HG02759 (cell line): ENCODE measurements at regions not wholly inside any gene's neighbourhood (a gene's known extent, or its start where the extent isn't known, plus 50 kb on each side); places are given as distances from the start of the nearest gene placed in this dataset.

Source experiments
- ATAC-seq: cut with Tn5 transposase; IDR thresholded peaks from one replicate; pipeline ENCODE4 v1.9.1; 2021; ENCODE audit warnings: mild to moderate bottlenecking, moderate library complexity; ENCODE audit not compliant: unreplicated experiment

DNA sequence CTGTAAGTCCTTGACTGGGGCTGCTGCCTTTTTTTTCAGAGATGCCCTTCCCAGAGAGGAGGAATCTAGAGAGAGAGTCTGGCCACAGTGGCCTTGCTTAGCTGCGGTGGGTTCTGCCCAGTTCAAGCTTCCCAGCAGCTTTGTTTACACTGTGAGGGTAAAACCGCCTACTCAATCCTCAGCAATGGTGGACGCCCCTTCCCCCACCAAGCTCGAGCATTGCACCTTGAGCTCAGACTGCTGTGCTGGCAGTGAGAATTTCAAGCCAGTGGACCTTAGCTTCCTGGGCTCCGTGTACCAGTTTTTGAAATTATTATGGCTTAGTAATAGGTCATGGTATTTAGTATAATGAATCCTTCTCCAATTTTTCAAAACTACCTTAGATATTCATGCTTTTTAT, 395.4 kb downstream of the NPIPA7 start:
- no peak for ATAC-seq

DNA sequence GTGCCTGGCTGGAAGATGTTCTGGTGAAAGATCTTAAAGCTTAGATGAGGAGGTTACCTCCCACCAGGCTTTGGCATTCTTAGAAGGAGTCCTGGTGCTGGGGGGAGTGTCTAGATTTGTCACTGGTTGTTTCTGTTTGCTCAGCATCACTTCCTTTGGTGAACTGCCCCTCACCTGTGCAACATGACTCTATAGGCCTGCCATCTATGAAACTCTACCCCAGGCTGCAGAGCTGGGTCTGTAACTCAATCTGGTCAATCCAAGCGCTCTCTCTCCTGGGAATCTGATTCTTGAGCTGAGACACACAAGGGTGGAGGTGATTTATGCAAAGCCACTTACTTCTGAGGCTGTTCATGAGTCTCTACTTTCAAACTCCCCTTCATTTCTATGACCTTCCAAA, 399.4 kb downstream of the NPIPA7 start:
- no peak for ATAC-seq

DNA sequence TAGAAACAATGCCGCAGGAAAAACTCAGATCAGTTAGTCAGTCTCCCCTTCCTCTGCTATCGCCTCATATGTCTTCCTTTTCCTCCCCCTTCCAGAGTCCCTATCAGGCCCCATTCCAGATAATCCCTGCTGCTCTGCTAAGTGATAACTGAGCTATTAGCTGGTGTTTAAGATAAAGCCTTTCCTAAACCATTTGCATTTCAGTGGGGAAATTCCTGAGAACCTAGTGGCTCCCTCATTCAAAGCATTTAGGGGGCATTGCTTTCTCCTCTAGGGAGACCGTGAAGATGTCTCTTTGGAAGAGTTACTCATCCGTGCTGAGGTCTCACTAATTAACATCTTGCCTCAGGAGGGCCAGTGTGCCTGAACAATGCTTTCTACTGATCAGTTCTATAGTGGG, 401.6 kb downstream of the NPIPA7 start:
- ATAC-seq: no peak

DNA sequence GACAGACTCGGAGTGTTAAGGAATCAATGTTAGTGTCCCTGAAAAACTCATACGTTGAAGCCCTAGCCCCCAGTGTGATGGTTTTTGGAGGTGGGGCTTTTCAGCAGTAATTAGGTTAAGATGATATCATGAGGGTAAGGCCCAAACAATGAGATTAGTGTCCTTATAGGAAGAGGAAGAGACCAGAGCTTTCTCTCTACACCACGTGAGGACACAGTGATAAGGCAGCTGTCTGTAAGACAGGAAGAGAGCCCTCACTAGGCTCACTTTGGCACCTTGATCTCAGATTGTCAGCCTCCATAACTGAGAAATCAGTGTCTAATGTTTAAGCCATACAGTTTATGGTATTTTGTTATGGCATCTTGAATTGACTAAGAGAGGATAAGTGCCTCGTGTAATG, 403.2 kb downstream of the NPIPA7 start:
- no peak for ATAC-seq

DNA sequence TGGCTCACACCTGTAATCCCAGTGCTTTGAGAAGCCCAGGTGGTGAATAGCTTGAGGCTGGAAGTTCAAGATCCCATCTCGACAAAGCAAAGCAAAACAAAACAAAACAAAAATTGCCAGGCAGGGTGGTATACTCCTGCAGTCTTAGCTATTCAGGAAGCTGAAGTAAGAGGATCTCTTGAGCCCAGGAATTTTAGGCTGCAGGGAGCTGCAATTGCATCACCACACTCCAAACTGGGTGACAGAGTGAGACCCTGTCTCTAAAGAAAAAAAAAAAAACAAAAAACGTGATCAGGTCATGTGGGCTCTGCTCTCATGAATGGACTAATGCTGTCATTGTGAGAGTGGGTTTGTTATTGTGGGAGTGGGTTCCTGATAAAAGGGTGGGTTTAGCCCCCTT, 409.1 kb downstream of the NPIPA7 start:
- no peak for ATAC-seq

DNA sequence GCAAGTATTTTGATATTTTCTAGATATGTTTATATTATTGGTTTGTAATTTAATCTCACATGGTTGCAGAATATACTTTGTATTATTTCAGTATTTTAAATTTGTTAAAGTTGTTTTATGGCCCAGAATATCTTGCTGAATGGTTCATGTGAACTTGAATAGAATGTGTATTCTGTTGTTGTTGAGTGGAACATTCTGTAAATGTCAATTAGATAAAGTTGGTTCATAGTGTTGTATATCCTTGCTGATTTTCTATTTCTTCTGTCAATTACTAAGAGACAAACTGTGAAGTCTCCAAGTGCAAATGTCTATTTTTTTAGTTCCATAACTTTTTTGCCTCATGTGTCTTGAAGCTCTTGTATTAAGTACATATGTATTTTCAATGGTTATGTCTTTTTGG, 411.7 kb downstream of the NPIPA7 start:
- no peak for ATAC-seq

DNA sequence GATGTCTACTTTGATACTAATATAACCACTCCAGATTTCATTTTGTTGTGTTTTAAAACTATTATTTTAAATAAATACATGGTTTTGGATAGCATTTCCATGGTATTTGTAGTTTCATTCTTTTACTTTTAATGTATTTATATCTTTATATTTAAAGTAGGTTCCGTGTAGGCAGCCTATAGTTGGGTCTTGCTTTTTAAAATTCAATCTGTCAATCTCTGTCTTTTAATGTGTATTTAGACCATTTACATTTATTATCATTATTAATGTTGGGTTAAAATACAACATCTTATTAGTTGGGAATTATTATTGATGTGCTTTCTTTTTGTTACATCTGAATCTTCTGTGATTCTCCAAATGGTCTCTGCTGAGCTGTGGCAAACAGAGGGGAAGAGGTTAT, 412.1 kb downstream of the NPIPA7 start:
- no peak for ATAC-seq

DNA sequence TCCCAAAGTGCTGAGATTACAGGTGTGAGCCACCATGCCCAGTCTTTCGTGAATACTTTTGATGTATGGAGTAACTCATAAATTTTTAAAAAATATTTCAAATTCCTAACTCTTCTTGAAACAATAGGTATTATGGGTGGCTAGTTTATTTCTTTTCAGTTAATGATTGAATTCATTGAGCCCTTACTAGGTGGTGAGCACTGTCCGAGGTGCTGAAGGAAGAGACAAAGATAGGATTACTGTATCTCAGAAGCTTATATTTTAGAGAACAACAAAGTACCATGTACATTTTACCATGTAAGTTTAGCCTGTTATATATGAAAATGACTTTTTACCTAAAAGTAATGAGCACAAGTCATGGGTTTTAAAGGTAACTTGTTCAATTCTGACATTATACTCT, 418.3 kb downstream of the NPIPA7 start:
- no peak for ATAC-seq

DNA sequence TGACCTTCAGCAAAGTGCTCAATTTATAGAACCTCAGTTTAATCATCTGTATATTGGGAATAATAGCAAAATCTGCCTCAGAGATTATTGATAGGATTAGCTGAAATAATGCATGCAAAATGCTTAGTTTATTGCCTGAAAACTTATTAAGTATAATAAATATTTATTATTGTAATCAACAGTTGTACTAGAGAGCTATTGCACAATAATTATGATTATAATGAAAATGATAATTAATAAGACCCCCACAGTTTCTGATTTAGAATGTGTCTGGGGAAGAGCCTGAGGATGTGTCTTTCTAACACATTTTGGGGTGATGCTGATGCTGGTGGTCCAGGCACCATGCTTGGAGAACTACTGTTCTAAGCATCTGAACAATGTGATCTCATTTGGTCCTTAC, 419.6 kb downstream of the NPIPA7 start:
- no peak for ATAC-seq

DNA sequence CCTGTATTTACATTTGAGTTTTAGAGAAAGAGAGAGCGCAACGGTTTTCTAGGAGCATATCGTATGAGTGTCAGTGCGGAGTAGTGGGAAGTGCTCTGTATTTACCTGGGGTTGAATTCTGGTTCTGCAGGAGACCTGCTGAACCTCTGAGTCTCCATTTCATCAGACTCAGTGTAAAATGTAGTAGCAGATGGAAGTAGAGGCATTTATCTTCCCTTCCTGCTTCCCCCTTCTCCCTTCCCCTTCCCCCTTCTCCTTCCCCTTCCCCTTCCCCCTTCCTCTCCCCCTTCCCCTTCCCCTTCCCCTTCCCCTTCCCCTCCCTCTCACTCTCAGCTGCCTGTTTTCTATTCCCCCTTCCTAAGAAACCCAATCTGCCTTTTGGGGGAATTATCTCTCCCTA, 426.9 kb downstream of the NPIPA7 start:
- ATAC-seq: no peak

DNA sequence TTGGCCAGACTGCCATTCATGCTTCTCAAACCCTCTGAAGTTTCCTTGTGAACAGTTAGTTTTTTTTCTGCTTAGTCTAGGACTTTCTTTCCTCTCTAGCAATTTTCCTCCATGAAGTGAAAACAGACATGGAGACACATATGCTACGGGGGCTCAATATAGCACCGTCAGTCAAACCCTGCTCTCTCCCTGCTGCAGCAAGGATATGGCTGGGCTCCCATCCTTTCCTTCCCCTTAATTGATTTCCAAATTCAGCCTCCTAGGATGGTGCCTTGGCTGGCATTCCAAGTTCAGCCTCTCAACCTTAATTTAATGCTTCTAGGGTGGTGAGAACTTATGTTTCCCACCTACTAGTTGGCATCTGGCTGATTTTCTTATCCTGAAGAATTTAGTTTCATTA, 436.7 kb downstream of the NPIPA7 start:
- no peak for ATAC-seq

DNA sequence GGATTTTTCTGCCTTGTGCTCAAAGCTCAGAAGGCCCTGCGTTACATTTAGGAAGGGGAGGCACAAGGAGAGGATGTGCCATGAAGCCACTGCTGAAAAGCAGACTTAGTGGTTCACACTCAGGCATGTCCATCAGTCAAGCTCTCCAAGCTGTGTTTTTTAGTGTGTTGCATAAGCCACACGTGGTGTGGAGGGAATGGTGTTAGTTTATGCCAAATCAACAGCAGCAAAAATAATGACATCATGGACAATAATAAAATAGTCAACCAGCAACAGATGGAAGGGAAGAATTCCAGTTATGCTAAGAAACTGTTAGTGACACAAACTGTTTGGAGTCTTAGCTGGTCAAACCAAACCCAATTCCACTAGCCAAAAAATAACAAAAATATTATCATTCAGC, 438.3 kb downstream of the NPIPA7 start:
- ATAC-seq: no peak

DNA sequence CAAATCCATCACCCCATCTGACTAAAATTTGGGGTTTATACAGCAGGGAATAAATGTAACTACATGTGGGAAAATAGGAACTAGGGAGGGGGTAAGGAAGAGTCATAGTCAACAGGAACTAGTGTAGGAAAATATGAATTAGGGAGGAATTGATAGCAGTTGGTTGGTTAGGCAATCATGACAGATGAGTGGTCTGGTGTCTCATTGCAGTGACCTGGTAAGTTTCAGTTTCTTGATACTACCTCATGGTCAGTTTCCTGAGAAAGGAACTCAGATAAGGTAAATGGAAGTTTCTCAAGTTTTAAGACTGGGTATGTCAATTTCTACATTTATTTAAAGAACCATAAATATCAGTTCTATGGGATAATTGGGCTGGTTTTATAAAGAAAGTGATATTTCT, 442.3 kb downstream of the NPIPA7 start:
- no peak for ATAC-seq

DNA sequence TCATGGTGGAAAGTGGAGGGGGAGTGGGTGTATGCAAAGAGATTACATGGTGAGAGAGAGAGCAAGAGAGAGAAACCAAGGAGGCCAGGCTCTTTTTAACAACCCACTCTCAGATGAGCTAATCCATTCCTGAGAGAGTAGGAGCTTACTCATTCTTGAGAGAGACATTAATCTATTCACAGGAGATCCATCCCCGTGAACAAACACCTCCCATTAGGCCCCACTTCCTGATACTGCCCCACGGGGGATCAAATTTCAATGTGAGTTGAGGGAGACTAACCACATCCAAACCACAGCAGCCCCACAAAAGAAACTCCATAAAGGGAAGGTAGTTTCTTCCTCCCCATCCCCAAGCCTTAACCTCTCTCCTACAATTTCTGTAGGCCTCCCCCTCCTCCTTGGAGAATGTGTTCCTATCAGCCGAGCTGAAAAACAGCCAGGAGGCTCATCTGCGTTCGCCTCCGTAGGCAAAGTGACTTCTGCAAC, 450.0 kb downstream of the NPIPA7 start:
- no peak for ATAC-seq

DNA sequence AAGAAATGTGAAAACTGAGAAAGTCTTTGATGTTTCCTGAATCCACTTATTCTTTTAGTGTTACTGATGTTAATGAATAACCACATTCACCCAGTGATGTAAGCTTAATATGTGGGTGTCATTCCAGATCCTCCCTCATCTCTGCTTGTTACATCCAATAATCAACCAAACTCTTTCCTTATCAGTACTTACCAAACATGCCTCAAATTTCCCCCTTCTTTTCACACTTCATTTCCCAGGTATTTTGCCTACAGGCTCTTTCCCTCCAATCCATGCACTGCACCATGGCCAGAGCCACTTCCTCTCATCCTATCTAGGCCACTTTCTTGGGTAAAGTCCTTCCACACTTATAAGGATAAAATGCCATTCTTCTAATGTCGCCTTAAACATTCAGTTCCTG, 451.5 kb downstream of the NPIPA7 start:
- ATAC-seq: no peak

DNA sequence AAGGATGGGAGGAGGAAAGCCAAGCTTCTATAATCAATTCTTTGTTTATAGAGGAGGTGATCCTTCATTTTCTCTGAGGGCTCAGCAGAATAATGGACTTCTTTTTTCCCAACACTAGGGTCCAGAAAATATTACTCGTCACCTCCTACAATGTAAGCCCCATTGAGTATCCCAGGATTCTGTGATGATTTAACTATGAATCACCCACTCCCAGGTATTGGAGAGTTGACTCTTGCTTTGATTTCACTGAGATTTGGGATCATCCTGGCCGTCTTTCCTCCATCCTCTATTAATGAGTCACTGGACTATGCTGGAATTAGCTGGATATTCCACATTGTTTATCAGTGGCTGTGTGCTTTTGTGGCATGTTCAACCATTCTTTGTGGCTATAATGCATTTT, 452.0 kb downstream of the NPIPA7 start:
- no peak for ATAC-seq

DNA sequence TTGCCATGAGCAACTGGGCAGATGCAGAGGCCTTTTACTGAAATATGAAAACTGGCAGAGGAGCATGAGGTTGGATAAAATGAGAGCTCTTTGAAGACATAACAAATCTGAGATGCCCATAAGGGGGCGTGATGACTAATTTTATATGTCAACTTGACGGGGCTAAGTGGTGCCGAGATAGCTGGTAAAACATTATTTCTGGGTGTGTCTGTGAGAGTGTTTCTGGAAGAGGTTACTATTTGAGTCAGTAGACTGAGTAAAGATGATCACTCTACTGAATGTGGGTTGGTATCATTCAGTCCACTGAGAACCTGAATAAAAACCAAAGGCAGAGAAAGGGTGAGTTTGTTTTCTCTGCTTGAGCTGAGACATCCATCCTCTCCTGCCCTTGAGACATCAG, 454.2 kb downstream of the NPIPA7 start:
- ATAC-seq: no peak

DNA sequence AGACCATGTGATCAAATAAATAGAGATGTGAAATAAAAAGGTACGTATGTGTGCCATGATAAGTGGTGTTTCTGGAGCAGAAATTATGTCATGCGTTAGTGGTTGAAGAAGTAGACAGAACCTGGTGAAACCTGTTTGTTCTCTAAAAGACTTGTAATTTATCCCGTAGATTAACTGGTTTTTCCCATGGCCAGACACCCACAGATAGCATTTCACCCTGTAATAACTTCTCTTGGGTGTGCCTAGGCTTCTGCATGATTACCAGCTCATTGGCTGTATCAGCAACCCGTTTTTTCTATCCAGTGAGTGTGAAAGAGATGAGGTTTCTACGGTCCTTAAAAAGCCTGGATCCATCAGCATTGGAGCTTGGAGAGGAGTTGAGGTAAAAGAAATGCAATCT, 471.3 kb downstream of the NPIPA7 start:
- no peak for ATAC-seq

DNA sequence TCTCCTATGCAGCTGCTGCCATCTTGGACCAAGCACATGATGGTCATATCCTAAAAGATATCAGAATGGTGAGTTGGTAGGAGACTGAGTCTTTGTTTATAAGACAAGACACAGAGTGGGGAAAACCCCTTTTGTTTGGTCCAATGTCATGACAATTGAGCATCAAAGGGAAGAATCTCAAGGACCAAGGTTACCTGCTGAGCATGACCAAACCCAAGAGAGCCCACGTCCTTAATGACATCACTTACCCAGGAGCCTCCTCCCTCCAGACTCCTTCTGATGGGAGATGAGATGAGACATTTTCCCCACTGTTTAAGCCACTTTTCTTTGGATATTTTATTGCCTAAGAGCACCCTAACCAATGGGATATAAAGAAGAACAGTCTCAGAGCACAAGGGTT, 478.1 kb downstream of the NPIPA7 start:
- ATAC-seq: no peak

DNA sequence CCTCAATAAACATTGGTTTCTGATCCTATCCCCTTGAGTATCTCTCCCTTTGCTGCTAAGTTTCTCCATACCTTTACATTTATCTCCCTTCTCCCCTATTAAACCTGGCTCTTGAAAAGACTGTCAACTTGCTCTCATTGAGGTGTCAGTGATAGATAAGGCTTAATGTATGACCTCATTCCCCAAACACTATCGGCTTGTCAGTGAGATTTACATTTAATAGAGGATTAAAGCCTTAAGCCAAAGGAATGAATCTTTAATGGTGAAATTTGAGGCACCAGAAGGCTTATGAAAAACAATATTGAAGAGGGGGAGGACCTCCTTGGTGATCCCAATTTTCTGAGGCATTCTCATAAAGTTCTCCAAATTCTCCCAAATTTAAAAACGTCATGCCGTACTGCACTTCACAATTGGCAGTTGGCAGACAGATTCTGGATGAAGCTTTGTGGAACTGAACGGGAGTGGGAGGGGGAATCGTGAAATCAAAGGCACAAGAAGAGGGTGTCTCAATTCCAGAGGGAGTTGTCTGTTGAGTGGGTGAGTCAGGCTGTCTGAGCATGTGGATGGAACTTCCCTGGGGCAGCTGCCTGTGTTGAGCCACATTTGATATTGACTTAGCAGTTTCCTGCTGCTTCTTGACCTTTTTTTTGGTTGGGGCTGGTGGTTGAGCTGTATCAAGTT, 478.8 kb downstream of the NPIPA7 start:
- no peak for ATAC-seq

DNA sequence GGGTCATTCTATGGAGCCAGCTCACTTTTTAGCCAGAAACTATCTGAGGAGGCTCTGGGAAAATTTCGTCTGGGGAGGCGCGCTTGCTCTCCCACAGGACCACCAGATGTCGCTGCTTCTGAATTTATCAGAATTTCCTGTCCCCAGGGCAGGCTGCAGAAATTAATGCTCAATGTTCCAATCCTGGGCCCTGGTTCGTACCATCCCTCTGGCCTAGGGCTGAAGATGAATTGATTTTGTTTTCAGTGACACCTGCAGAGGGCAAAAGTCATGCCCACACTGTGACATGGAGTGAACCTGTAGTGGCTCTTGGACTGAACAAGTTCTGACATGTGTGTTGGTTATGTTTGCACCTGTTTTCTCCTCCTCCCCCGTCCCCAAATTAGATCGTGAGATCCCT, 482.6 kb downstream of the NPIPA7 start:
- ATAC-seq: no peak

DNA sequence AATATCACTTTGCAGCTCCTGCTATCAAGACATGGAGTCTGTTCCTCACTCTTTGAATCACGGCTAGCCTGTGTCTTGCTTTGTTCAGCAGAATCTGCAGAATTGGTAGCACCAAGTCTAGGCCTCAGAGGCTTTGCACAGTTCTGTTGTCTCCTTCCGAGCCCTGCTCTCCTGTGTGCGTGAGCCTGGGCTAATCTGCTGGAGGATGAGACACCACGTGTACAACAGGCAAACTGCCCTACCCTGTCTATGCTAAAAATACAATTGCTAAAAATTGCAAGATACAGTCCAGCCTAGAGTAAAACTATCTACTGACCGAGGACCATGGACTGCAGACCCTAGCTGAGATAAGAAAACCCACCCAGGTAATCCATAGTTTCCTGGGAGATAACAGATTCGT, 484.7 kb downstream of the NPIPA7 start:
- no peak for ATAC-seq

DNA sequence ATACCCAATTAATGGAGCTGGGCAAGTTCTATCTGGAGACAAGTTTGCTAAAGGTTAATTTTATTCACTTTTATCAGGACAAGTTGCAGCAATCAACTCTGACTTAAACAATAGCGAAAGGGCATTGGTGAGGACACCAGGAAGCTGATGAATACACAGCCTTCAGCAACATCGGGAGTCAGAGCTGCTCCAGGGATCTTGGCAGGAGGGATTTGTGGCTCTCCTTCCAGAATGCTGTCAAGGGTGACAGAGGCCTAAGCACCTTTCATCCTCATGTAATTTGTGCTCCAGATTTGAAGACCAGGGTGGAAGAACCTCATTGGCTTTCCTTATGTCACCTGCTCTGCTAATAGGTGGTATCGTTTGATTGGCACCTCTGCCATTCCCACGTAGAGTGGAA, 485.6 kb downstream of the NPIPA7 start:
- no peak for ATAC-seq
